ENCODE measurements at regions not wholly inside any gene's neighbourhood (a gene's known extent, or its start where the extent isn't known, plus 50 kb on each side); places are given as distances from the start of the nearest gene placed in this dataset.

DNA sequence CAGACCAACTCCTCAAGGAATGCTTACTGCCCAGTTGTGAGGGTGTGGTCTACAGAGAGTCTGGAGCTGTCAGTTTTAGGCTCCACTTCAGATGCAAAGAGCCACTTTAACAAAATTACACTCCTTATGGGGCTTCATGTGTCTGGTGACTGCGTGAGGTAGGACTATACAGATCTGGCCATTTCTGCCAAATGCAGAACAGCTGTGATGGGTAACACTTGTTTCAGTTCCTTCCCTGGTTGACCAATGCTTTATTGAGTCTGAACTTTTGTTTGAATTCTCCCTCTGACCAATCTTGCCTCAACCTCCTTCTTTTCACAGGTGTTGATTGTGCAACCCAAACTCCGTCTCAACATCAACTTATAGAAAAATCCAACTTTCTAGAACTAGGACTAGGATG lies 181.2 kb downstream of the OMA1 start:
- no peak for DNase-seq

- no peak for DNase-seq
Measured at GRCh38 chr1:58363585-58363984, 182.9 kb downstream of the OMA1 start.

DNA sequence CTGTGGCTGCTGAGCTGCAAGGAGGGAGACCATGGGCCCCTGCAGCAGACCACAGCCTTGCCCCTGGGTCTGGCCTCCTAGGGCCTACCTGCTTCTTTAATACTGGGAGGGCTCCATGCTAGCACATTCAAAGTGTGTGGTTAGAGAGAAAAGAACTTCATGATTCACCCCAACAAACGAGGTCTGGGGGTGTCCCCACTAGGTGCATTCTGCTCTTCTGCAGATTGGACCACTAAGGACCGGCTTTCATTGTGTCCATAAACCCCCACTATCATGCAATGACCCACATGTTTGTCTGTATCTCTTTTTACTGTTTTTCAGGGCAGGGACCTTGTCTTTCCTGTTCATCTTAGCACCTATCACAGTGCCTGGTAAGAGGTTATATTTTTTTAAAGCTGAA lies 185.4 kb downstream of the OMA1 start:
- no peak for DNase-seq

GRCh38 chr1:58358346-58358745 lies 188.2 kb downstream of the OMA1 start:
- DNase-seq = no peak

DNA sequence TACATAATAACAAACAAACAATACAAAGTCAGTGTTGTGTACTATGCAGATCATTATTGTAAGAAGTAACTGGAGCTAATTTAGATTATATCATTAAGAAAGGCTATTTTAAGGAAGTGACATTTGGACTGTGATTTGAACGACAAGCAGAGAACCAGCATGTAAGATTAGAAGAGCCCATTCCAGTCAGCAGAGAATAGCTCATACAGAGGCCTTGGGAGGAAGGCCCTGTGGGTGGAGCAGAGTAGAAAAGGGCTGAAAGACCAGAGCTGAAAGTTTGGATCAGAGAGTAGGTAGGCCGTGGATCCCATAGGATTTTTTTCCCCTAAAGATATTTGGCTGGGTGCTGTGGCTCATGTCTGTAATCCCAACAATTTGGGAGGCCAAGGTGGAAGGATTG lies 190.1 kb downstream of the OMA1 start:
- no peak for DNase-seq

DNA sequence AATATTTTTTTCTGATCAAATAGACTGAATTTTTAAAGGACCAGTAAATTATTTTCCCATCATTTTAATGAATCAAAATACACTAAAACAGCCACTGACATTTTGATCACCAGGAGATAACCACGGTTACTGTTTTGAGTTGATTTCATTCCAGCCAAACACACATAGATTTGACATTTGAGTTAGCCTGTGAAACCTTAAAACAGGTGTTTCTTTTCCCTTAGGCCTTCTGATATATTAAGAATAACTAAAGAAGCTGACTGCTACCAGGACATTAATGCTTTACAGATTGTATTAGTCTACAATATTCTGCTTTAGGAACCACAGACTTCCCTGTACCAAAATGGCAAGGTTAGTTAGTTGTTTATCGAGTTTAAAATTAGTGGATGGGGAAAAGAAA lies 193.4 kb downstream of the OMA1 start:
- DNase-seq = no peak

- DNase-seq = no peak
Measured at GRCh38 chr1:58352476-58353092, 193.9 kb downstream of the OMA1 start.

GRCh38 chr1:58346036-58346355 lies 200.5 kb downstream of the OMA1 start:
- no peak for DNase-seq

GRCh38 chr1:58345215-58346035 lies 201.1 kb downstream of the OMA1 start:
- DNase-seq = no peak

DNA sequence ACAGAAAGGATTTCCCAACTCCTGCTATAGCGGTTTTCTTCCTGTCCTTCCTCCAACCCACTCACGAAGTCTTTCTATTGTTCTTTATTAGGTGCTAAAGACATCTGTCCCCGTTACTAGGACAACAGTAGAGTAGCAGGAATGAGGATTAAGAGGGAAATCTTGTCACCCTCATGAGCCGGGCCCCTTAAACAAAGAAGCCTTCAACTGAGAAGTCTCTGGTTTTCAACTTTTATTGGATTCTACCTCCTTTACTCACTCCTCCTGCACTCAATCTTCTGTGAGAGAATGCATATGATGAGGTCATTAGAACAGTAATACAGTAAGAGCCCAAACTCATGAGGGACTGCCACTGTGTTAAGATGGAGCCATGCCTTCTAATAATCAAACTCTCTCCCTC lies 206.3 kb downstream of the OMA1 start:
- DNase-seq = no peak

DNA sequence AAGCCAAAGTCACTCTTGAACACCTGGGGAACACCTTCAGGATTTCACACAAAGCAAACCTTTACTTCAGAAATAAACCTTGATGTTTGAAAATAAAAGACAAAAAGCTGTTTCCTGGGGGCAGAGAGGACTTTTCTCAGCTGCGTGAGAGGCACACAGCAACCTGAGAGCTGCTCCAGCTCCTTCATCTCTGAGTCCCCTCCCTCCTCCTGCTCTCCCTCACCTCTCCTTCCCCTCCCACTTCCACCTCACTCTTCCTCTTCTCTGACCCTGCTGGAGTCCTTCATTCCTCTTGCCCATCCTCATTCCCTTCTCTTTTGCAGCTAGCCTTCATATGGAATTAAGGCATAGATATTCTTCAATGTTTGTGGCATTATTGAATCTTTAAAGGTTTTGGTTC lies 208.4 kb downstream of the OMA1 start:
- no peak for DNase-seq

- no peak for DNase-seq
Measured at GRCh38 chr1:58333511-58333910, 213.0 kb downstream of the OMA1 start.

GRCh38 chr1:58331156-58331555 lies 215.4 kb downstream of the OMA1 start:
- no peak for DNase-seq

DNA sequence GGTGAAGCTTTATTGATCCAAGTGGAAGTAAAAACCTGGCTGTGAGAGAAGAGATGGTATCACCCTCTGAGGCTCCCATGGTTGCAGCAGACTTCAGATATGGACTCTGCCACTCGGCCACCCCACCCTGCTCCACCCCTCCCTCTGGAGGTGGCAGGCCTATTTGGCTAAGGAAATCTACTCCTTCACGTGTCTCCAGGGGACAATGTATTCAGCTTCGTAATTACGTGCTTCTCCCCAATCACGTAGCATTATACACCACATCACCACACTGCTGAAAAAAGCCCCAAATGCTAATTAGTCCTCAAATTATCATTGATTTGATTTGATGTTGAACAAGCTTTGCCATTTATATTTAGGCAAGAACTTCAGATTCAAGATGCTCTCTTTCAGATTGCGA lies 220.7 kb downstream of the OMA1 start:
- DNase-seq = no peak

GRCh38 chr1:58324558-58324957 lies 222.0 kb downstream of the OMA1 start:
- no peak for DNase-seq

DNA sequence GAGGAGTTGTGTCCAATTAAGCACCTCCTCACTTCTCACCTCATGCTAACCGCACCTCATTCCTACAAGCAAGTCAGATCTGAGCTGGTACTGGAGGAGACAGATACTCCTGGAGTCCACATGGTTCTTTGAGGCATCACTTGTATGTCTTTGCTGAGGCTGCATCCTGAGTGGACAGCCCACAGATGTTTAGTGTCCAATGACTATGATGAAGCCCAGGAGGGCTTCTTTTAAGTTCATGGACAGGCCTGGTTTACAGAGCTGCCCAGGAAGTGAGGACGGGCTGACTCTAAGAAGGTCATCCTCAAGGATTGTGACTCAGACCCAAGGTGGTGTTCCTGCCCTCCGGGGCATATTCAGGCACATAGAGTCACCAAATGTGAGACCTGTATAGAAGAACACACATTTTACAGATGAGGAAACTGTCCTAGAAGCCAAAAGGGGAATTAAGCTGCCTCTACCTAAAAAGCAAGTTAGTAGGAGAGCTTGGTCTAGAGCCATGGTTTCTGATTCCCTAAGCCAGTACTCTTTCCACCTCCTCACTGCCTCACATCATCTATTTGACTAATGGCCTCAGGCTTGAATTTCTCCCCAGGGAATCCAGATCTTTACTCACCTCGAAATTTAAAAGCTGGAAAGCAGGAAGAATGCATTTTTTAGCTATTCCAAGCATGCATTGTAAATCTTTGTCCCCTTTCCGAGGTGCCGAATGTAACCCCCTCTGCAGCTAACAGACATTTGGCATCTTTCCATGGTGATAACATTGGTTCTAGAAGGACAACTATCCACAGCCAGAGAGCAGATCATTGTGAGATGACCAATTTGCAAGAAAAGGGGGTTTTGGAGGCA lies 228.1 kb downstream of the OMA1 start:
- no peak for DNase-seq

GRCh38 chr1:58317694-58318093 lies 228.8 kb downstream of the OMA1 start:
- DNase-seq = no peak

GRCh38 chr1:58317086-58317485 lies 229.4 kb downstream of the OMA1 start:
- no peak for DNase-seq

DNA sequence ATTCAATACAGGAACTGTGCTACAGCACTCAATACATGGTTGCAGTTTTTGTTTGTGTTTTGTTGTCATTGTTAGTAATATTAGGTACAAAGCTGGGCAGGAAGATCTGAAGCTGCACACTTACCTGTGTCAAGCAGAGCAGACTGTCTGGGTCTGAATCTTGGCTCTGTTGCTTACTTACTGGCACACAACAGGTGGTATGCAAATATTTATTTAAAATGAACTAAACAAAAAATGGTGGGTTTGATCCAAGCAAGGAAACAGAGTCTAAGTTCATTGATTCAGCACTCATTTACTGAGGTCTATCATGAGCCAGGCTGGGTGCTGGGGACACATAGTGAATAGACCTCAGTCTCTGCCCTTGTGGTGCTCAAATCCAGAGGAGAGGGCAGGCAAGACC lies 230.4 kb downstream of the OMA1 start:
- no peak for DNase-seq

- no peak for DNase-seq
Measured at GRCh38 chr1:58312971-58313563, 233.5 kb downstream of the OMA1 start.

- no peak for DNase-seq
Measured at GRCh38 chr1:58312461-58312860, 234.1 kb downstream of the OMA1 start.

- no peak for DNase-seq
Measured at GRCh38 chr1:58310881-58311280, 235.6 kb downstream of the OMA1 start.

- no peak for DNase-seq
Measured at GRCh38 chr1:58310469-58310868, 236.1 kb downstream of the OMA1 start.

GRCh38 chr1:58308206-58308605 lies 238.3 kb downstream of the OMA1 start:
- no peak for DNase-seq
